NCI-H460 (cell line): ENCODE measurements at regions not wholly inside any gene's neighbourhood (a gene's known extent, or its start where the extent isn't known, plus 50 kb on each side); places are given as distances from the start of the nearest gene placed in this dataset.

Experiments
- DNase-seq: peaks from one replicate; pipeline ENCODE4 v3.0.0-alpha.2; 2016; ENCODE audit warnings: low read depth; ENCODE audit errors: extremely low read depth

GRCh38 chrX:98331407-98331806, 1447.7 kb downstream of the RPA4 start:
- DNase-seq = no peak

- DNase-seq = no peak
These were observed 1454.8 kb downstream of the RPA4 start for GRCh38 chrX:98338544-98338943.

GRCh38 chrX:98350940-98351339, 1467.2 kb downstream of the RPA4 start:
- DNase-seq = no peak

- no peak for DNase-seq
These were observed 1473.4 kb downstream of the RPA4 start for GRCh38 chrX:98357146-98357545.

- DNase-seq = no peak
These were observed 1478.9 kb downstream of the RPA4 start for GRCh38 chrX:98362630-98363029.

GRCh38 chrX:98371994-98372393, 1488.3 kb downstream of the RPA4 start:
- DNase-seq = no peak

- no peak for DNase-seq
These were observed 1495.4 kb downstream of the RPA4 start for GRCh38 chrX:98379134-98379533.

GRCh38 chrX:98380106-98380505, 1496.4 kb downstream of the RPA4 start:
- no peak for DNase-seq

- DNase-seq = no peak
These were observed 1496.8 kb downstream of the RPA4 start for GRCh38 chrX:98380556-98380955.

GRCh38 chrX:98398542-98398941, 1514.8 kb downstream of the RPA4 start:
- DNase-seq = no peak

- no peak for DNase-seq
These were observed 1521.7 kb downstream of the RPA4 start for GRCh38 chrX:98405376-98405775.

GRCh38 chrX:98407584-98407983, 1523.9 kb downstream of the RPA4 start:
- no peak for DNase-seq

- no peak for DNase-seq
These were observed 1526.2 kb downstream of the RPA4 start for GRCh38 chrX:98409867-98410266.

- no peak for DNase-seq
These were observed 1528.3 kb downstream of the RPA4 start for GRCh38 chrX:98412058-98412457.

GRCh38 chrX:98422536-98422935, 1538.8 kb downstream of the RPA4 start:
- DNase-seq = no peak

GRCh38 chrX:98432413-98432812, 1548.7 kb downstream of the RPA4 start:
- DNase-seq = no peak

- no peak for DNase-seq
These were observed 1564.8 kb downstream of the RPA4 start for GRCh38 chrX:98448524-98448923.

GRCh38 chrX:98452456-98452855, 1568.7 kb downstream of the RPA4 start:
- no peak for DNase-seq

GRCh38 chrX:98459669-98460068, 1576.0 kb downstream of the RPA4 start:
- DNase-seq = no peak

- no peak for DNase-seq
These were observed 1596.9 kb downstream of the RPA4 start for GRCh38 chrX:98480606-98481005.

- no peak for DNase-seq
These were observed 1597.9 kb downstream of the RPA4 start for GRCh38 chrX:98481636-98482035.

GRCh38 chrX:98490670-98491069, 1607.0 kb downstream of the RPA4 start:
- no peak for DNase-seq

GRCh38 chrX:98501426-98501825, 1617.7 kb downstream of the RPA4 start:
- DNase-seq = no peak

- DNase-seq = no peak
These were observed 1623.2 kb downstream of the RPA4 start for GRCh38 chrX:98506907-98507306.
